HepG2 (cell line): ENCODE measurements at regions not wholly inside any gene's neighbourhood (a gene's known extent, or its start where the extent isn't known, plus 50 kb on each side); places are given as distances from the start of the nearest gene placed in this dataset.

Experiments
- ATAC-seq: fragments of 200-7000 bp; cut with Tn5 transposase; 3 replicates; pipeline ENCODE4 v1.9.1; 2020; ENCODE audit warnings: mild to moderate bottlenecking, moderate library complexity
- BruUV-seq: library from RNA; stranded (reverse); fragments of 400-500 nt; replicated peaks from 2 replicates; lab custom pipeline; 2021; lab: Mats Ljungman, UMichigan
- CTCF ChIA-PET: fragments of 300-600 bp; formaldehyde crosslinking; extraction: SDS; loops from one replicate; lab custom pipeline; 2021; ENCODE audit warnings: low total read pairs, inconsistent platforms, low intra/inter-chr PET ratio; lab: Yijun Ruan, JAX
- POLR2A ChIA-PET: fragments of 350-600 bp; sonication (Branson Sonifier 250); formaldehyde crosslinking; loops from one replicate; lab custom pipeline; 2020; ENCODE audit warnings: antibody characterized with exemption, inconsistent platforms; lab: Yijun Ruan, JAX
- DNase-seq: peaks from one replicate; pipeline ENCODE4 v3.0.0-alpha.2; 2015; ENCODE audit warnings: low spot score
- FAIRE-seq: peaks from 3 replicates; lab custom pipeline; 2011; peaks lifted over from hg19 to GRCh38; lab: Jason Lieb, UNC
- H2AFZ ChIP-seq: one replicate; pipeline ENCODE4 v1.6.1; 2011; ENCODE audit warnings: low read length, inconsistent platforms
- H3K27ac ChIP-seq: fragments of 300-600 bp; 3 replicates; pipeline ENCODE4 v1.8.0; 2011; ENCODE audit warnings: mixed run types, mild to moderate bottlenecking, mixed read lengths, low read length, inconsistent platforms; ENCODE audit not compliant: insufficient read depth; ENCODE audit errors: extremely low read length
- H3K27me3 ChIP-seq, 2 experiments: fragments of 200-600 bp in 1 of 2; 2 replicates in 1 of 2; 3 replicates in 1 of 2; pipeline versions ENCODE4 v1.6.0 to v1.8.0; 2011; ENCODE audit warnings: low read length in 2 of 2, mild to moderate bottlenecking in 2 of 2, moderate library complexity in 2 of 2, inconsistent platforms in 1 of 2; ENCODE audit not compliant: insufficient read depth in 2 of 2, control insufficient read depth in 1 of 2
- H3K36me3 ChIP-seq, 2 experiments: fragments of 200-600 bp in 1 of 2; replicated peaks in 1 of 2; 2 replicates in 1 of 2; 3 replicates in 1 of 2; pipeline versions ENCODE4 v1.5.1 to v1.8.0; 2011; ENCODE audit warnings: low read length in 2 of 2, inconsistent platforms in 1 of 2; ENCODE audit not compliant: insufficient read depth in 2 of 2, control insufficient read depth in 1 of 2
- H3K4me1 ChIP-seq: 2 replicates; pipeline ENCODE4 v1.5.1; 2012; ENCODE audit warnings: low read length, inconsistent platforms; ENCODE audit not compliant: insufficient read depth
- H3K4me2 ChIP-seq: 2 replicates; pipeline ENCODE4 v1.6.0; 2011; ENCODE audit warnings: low read depth, low read length, inconsistent platforms
- H3K4me3 ChIP-seq, 3 experiments: fragments of 200-600 bp in 1 of 3; sonication (generic), shearing (Covaris generic) in 1 of 3; replicated peaks in 1 of 3; 2 replicates each; pipeline ENCODE4 v1.5.1; 2011 to 2016; ENCODE audit warnings: low read length in 3 of 3, inconsistent platforms in 2 of 3, low read depth in 2 of 3, mild to moderate bottlenecking in 2 of 3, control low read depth in 1 of 3, mixed read lengths in 1 of 3; ENCODE audit not compliant: insufficient read depth in 1 of 3
- H3K79me2 ChIP-seq: one replicate; pipeline ENCODE4 v1.6.1; 2011; ENCODE audit warnings: low read length, inconsistent platforms; ENCODE audit not compliant: insufficient read depth
- H3K9ac ChIP-seq: 2 replicates; pipeline ENCODE4 v1.6.0; 2011; ENCODE audit warnings: mild to moderate bottlenecking, low read depth, low read length, inconsistent platforms; ENCODE audit not compliant: insufficient read depth
- H3K9me3 ChIP-seq: 2 replicates; pipeline ENCODE4 v1.5.1; 2012; ENCODE audit warnings: mild to moderate bottlenecking, low read length
- H4K20me1 ChIP-seq: 2 replicates; pipeline ENCODE4 v1.6.0; 2011; ENCODE audit warnings: inconsistent platforms, mild to moderate bottlenecking, low read length, moderate library complexity; ENCODE audit not compliant: insufficient read depth
- CBX1 ChIP-seq: IDR thresholded peaks from one replicate; pipeline ENCODE4 v1.6.1; 2016; ENCODE audit warnings: antibody characterized with exemption, low read depth
- CEBPZ ChIP-seq: IDR thresholded peaks from 2 replicates; pipeline ENCODE4 v1.6.1; 2012; ENCODE audit warnings: low read length, improper control_type of control experiment
- ELF1 ChIP-seq: sonication (generic); formaldehyde crosslinking; IDR thresholded peaks from 2 replicates; pipeline ENCODE4 v1.4.0; 2020; ENCODE audit warnings: missing genetic modification reagents
- GLMP ChIP-seq: sonication (generic); formaldehyde crosslinking; IDR thresholded peaks from 2 replicates; pipeline ENCODE4 v1.9.0; 2021; ENCODE audit warnings: missing genetic modification reagents, mild to moderate bottlenecking, borderline replicate concordance
- KDM2A ChIP-seq: sonication (generic); formaldehyde crosslinking; IDR thresholded peaks from 2 replicates; pipeline ENCODE4 v1.4.0; 2020; ENCODE audit warnings: low read depth, missing genetic modification reagents, borderline replicate concordance
- RARA ChIP-seq: IDR thresholded peaks from 2 replicates; pipeline ENCODE4 v1.6.1; 2016; ENCODE audit warnings: missing genetic modification reagents, missing compliant biosample characterization
- ZBTB25 ChIP-seq: IDR thresholded peaks from 2 replicates; pipeline ENCODE4 v1.6.1; 2018; ENCODE audit warnings: missing genetic modification reagents
- ZNF12 ChIP-seq: sonication (generic); formaldehyde crosslinking; IDR thresholded peaks from 2 replicates; pipeline ENCODE4 v1.5.0; 2020; ENCODE audit warnings: missing genetic modification reagents
- ZNF17 ChIP-seq: sonication (generic); formaldehyde crosslinking; IDR thresholded peaks from 2 replicates; pipeline ENCODE4 v1.5.0; 2020; ENCODE audit warnings: mild to moderate bottlenecking, missing genetic modification reagents
- ZNF230 ChIP-seq: sonication (generic); formaldehyde crosslinking; IDR thresholded peaks from 2 replicates; pipeline ENCODE4 v1.4.0; 2020; ENCODE audit warnings: mild to moderate bottlenecking, missing genetic modification reagents
- ZNF564 ChIP-seq: sonication (generic); formaldehyde crosslinking; IDR thresholded peaks from 2 replicates; pipeline ENCODE4 v1.8.1; 2023; ENCODE audit warnings: mild to moderate bottlenecking, missing genetic modification reagents
- ZNF572 ChIP-seq: sonication (generic); formaldehyde crosslinking; IDR thresholded peaks from 2 replicates; pipeline ENCODE4 v1.5.1; 2020; ENCODE audit warnings: mild to moderate bottlenecking, missing genetic modification reagents
- ZNF639 ChIP-seq: conservative IDR thresholded peaks from 2 replicates; pipeline ENCODE4 v1.6.1; 2018; ENCODE audit warnings: missing genetic modification reagents
- WGBS: methylation state at CpG from one replicate; pipeline ENCODE4 v1.1.6; 2017; ENCODE audit warnings: low lambda C conversion rate; 5-methylcytosine and 5-hydroxymethylcytosine counted together
- in situ Hi-C: cut with HindIII; loops from 2 replicates; pipeline ENCODE4 v1.10.0; 2017; ENCODE audit warnings: low pct_unique_long_range_greater_than_20kb; ENCODE audit not compliant: extremely low pct_ligation_motif_present
- intact Hi-C: fragments of 100-400 bp; cut with micrococcal nuclease; formaldehyde crosslinking; loops from one replicate; pipeline ENCODE4 v1.10.0; 2022; ENCODE audit not compliant: unreplicated experiment

- H3K4me1 ChIP-seq, result no peaks in the 10 kb centered on the region
- TF ChIP-seq ZNF230 (CRISPR knock-in tag) (no peak), CEBPZ (no peak), ZNF12 (CRISPR knock-in tag) (no peak)
- in situ Hi-C loops (no loop called here), intact Hi-C loops (no loop called here)
- no peaks in the 10 kb centered on the region for H3K79me2 ChIP-seq
- no peak overlapping the region for H3K9ac ChIP-seq
- H4K20me1 ChIP-seq, result no peaks in the 10 kb centered on the region
- FAIRE-seq, result no peak
- no peaks in the 10 kb centered on the region for H3K9me3 ChIP-seq
- no peak overlapping the region for H3K4me2 ChIP-seq
- no peak overlapping the region for H2AFZ ChIP-seq
- H3K4me3 ChIP-seq, result no peak overlapping the region
- DNase-seq, result no peak
- WGBS, result 50% methylated on average over 1 of the region's 1 CpG
- no peak for ATAC-seq
- no peaks in the 10 kb centered on the region for H3K36me3 ChIP-seq
- BruUV-seq, result no TSS peak
- POLR2A ChIA-PET, result no interaction called here
- H3K27me3 ChIP-seq, result no peaks in the 10 kb centered on the region
- no peak overlapping the region for H3K27ac ChIP-seq
- CTCF ChIA-PET, result no interaction called here
Measured at GRCh38 chr5:54769746-54770145, 215.6 kb downstream of the ESM1 start.

GRCh38 chr5:54769072-54769471 is 216.3 kb downstream of the ESM1 start:
- FAIRE-seq (no peak), DNase-seq (no peak), ATAC-seq (no peak)
- ChIA-PET POLR2A (no interaction called here), CTCF (no interaction called here)
- BruUV-seq, result no TSS peak
- H3K4me3 ChIP-seq, result no peak overlapping the region
- H3K4me2 ChIP-seq, result no peak overlapping the region
- intact Hi-C loops (no loop called here), in situ Hi-C loops (no loop called here)
- no peak overlapping the region for H2AFZ ChIP-seq
- no peaks in the 10 kb centered on the region for H4K20me1 ChIP-seq
- H3K27ac ChIP-seq, result no peak overlapping the region
- H3K36me3 ChIP-seq, result no peaks in the 10 kb centered on the region
- H3K9me3 ChIP-seq, result no peaks in the 10 kb centered on the region
- H3K9ac ChIP-seq, result no peak overlapping the region
- H3K27me3 ChIP-seq, result 0 out of 5 replicates have a peak, but pooled peaks cover 0 to 1% of the 10 kb centered on the region in 2 experiments
- H3K79me2 ChIP-seq, result no peaks in the 10 kb centered on the region
- no peaks in the 10 kb centered on the region for H3K4me1 ChIP-seq
- WGBS, result 13% methylated on average over 6 of the region's 6 CpGs
- TF ChIP-seq ZNF639 (CRISPR knock-in tag) (no peak), RARA (no peak), ZNF572 (CRISPR knock-in tag) (no peak), GLMP (CRISPR knock-in tag) (no peak), ELF1 (CRISPR knock-in tag) (no peak), KDM2A (CRISPR knock-in tag) (no peak), CBX1 (no peak), ZNF564 (CRISPR knock-in tag) (no peak), ZBTB25 (CRISPR knock-in tag) (no peak), ZNF17 (no peak)
